Hepatocyte (in vitro differentiated cells): ENCODE measurements at regions not wholly inside any gene's neighbourhood (a gene's known extent, or its start where the extent isn't known, plus 50 kb on each side); places are given as distances from the start of the nearest gene placed in this dataset.

Experiments used
- EZH2 ChIP-seq: fragments of 200-600 bp; sonication (generic); IDR thresholded peaks from 2 replicates; pipeline ENCODE4 v1.6.1; 2016; ENCODE audit warnings: antibody characterized with exemption, mild to moderate bottlenecking, borderline replicate concordance
- TF ChIP-seq, protein P1 (sequence below): fragments of 200-600 bp; sonication (generic); IDR thresholded peaks from 2 replicates; pipeline ENCODE4 v1.5.1; 2016; ENCODE audit warnings: antibody characterized with exemption, mild to moderate bottlenecking; ENCODE audit not compliant: poor library complexity

DNA sequence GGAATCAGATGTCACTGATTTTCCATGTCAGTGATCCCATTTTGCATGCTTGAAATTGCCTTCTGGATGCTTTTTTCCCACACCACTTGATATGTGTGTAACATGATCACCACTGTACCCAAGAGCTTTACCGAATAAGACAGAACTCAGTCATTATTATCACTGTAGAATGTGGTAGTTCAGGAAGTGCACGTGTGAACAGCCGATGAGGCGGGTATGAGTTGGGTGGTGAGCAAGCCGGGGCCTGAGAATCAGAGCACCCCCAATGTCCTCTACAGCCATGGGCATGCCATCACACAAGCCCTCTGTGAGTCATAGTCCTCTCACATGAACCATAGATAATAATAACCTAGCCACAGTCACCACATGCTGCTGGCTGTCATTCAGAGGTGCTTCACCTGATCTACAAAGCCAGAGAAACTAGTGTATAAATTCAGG is 470.8 kb downstream of the SOX2 start:
- TF ChIP-seq, protein P1, sequence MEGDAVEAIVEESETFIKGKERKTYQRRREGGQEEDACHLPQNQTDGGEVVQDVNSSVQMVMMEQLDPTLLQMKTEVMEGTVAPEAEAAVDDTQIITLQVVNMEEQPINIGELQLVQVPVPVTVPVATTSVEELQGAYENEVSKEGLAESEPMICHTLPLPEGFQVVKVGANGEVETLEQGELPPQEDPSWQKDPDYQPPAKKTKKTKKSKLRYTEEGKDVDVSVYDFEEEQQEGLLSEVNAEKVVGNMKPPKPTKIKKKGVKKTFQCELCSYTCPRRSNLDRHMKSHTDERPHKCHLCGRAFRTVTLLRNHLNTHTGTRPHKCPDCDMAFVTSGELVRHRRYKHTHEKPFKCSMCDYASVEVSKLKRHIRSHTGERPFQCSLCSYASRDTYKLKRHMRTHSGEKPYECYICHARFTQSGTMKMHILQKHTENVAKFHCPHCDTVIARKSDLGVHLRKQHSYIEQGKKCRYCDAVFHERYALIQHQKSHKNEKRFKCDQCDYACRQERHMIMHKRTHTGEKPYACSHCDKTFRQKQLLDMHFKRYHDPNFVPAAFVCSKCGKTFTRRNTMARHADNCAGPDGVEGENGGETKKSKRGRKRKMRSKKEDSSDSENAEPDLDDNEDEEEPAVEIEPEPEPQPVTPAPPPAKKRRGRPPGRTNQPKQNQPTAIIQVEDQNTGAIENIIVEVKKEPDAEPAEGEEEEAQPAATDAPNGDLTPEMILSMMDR, result no peak
- no peak for TF ChIP-seq EZH2
